CD14-positive monocyte (primary cell): ENCODE measurements at regions not wholly inside any gene's neighbourhood (a gene's known extent, or its start where the extent isn't known, plus 50 kb on each side); places are given as distances from the start of the nearest gene placed in this dataset.

Source experiments
- DNase-seq, 3 donors: peaks; one replicate each; pipeline ENCODE4 v3.0.0-alpha.2; 2011 to 2022
- H2AFZ ChIP-seq: 2 replicates; pipeline ENCODE4 v1.6.0; 2012; ENCODE audit warnings: mild to moderate bottlenecking, low read depth, low read length, inconsistent platforms; ENCODE audit not compliant: insufficient read depth, poor library complexity, severe bottlenecking
- H3K27ac ChIP-seq, 2 donors: 1 replicate in 1 of 2; 2 replicates in 1 of 2; pipeline ENCODE4 v1.5.1; 2012 to 2013; ENCODE audit warnings: low read length in 2 of 2, control low read depth in 1 of 2, inconsistent platforms in 1 of 2, low read depth in 1 of 2, mild to moderate bottlenecking in 1 of 2
- H3K27me3 ChIP-seq, 2 donors: one replicate each; pipeline versions ENCODE4 v1.6.0 to v1.6.1; 2011 to 2013; ENCODE audit warnings: low read length in 2 of 2; ENCODE audit not compliant: control insufficient read depth in 2 of 2, insufficient read depth in 2 of 2
- H3K36me3 ChIP-seq, 2 donors: replicated peaks in 1 of 2; 1 replicate in 1 of 2; 2 replicates in 1 of 2; pipeline versions ENCODE4 v1.5.1 to v1.6.1; 2012 to 2013; ENCODE audit warnings: low read length in 2 of 2, control low read depth in 1 of 2, inconsistent platforms in 1 of 2, mild to moderate bottlenecking in 1 of 2; ENCODE audit not compliant: insufficient read depth in 2 of 2, control insufficient read depth in 1 of 2
- H3K4me1 ChIP-seq, 2 donors: 1 replicate in 1 of 2; 2 replicates in 1 of 2; pipeline versions ENCODE4 v1.5.1 to v1.6.1; 2012 to 2013; ENCODE audit warnings: low read length in 2 of 2, control low read depth in 1 of 2, inconsistent platforms in 1 of 2, mild to moderate bottlenecking in 1 of 2, moderate library complexity in 1 of 2; ENCODE audit not compliant: insufficient read depth in 2 of 2, control insufficient read depth in 1 of 2
- H3K4me2 ChIP-seq: replicated peaks from 2 replicates; pipeline ENCODE3; 2012; ENCODE audit warnings: low read length, moderate library complexity, mild to moderate bottlenecking; ENCODE audit not compliant: poor library complexity, severe bottlenecking; ENCODE audit errors: extremely low read depth
- H3K4me3 ChIP-seq, 3 experiments: fragments of 200-600 bp in 1 of 3; sonication (generic) in 1 of 3; replicated peaks in 1 of 3; 1 replicate in 2 of 3; 2 replicates in 1 of 3; pipeline ENCODE4 v1.5.1; 2011 to 2013; ENCODE audit warnings: low read length in 3 of 3, mild to moderate bottlenecking in 3 of 3, control low read depth in 2 of 3, low read depth in 2 of 3, inconsistent platforms in 1 of 3, moderate library complexity in 1 of 3
- H3K79me2 ChIP-seq: 2 replicates; pipeline ENCODE4 v1.6.0; 2012; ENCODE audit warnings: mild to moderate bottlenecking, control low read depth, inconsistent platforms, low read length, moderate library complexity; ENCODE audit not compliant: insufficient read depth
- H3K9ac ChIP-seq: 2 replicates; pipeline ENCODE4 v1.6.0; 2017; ENCODE audit warnings: low read length, mild to moderate bottlenecking; ENCODE audit not compliant: insufficient read depth, poor library complexity, severe bottlenecking
- H3K9me3 ChIP-seq, 2 donors: replicated peaks in 1 of 2; 1 replicate in 1 of 2; 2 replicates in 1 of 2; pipeline versions ENCODE4 v1.5.1 to v1.6.1; 2012 to 2013; ENCODE audit warnings: low read length in 2 of 2, control low read depth in 1 of 2; ENCODE audit not compliant: control insufficient read depth in 1 of 2, insufficient read depth in 1 of 2
- H4K20me1 ChIP-seq: 2 replicates; pipeline ENCODE4 v1.6.0; 2012; ENCODE audit warnings: mild to moderate bottlenecking, low read length, control low read depth, moderate library complexity; ENCODE audit not compliant: insufficient read depth
- H3K27ac Mint-ChIP-seq, 7 donors: one replicate each; pipeline ENCODE4 v1.8.0; 2020; ENCODE audit warnings: mild to moderate bottlenecking in 7 of 7, mixed read lengths in 7 of 7, moderate library complexity in 6 of 7, inconsistent platforms in 2 of 7
- H3K27me3 Mint-ChIP-seq, 3 donors: one replicate each; pipeline ENCODE4 v1.8.0; 2021 to 2022; ENCODE audit warnings: low read depth in 3 of 3, mild to moderate bottlenecking in 3 of 3, mixed read lengths in 3 of 3, moderate library complexity in 3 of 3, inconsistent platforms in 1 of 3
- H3K36me3 Mint-ChIP-seq, 2 donors: one replicate each; pipeline ENCODE4 v1.8.0; 2020; ENCODE audit warnings: mixed read lengths in 2 of 2, inconsistent platforms in 1 of 2, mild to moderate bottlenecking in 1 of 2
- H3K4me1 Mint-ChIP-seq: one replicate; pipeline ENCODE4 v1.8.0; 2020; ENCODE audit warnings: mild to moderate bottlenecking, mixed read lengths
- H3K4me3 Mint-ChIP-seq, 2 donors: one replicate each; pipeline ENCODE4 v1.8.0; 2020; ENCODE audit warnings: mild to moderate bottlenecking in 2 of 2, mixed read lengths in 2 of 2, moderate library complexity in 1 of 2
- H3K9me3 Mint-ChIP-seq, 7 donors: one replicate each; pipeline ENCODE4 v1.8.0; 2020 to 2022; ENCODE audit warnings: mixed read lengths in 7 of 7, mild to moderate bottlenecking in 6 of 7, moderate library complexity in 6 of 7, inconsistent platforms in 2 of 7
- WGBS: methylation state at CpG from one replicate; pipeline ENCODE4 v1.1.5; 2013; ENCODE audit warnings: missing lambda C conversion rate; ENCODE audit not compliant: insufficient coverage; 5-methylcytosine and 5-hydroxymethylcytosine counted together
- intact Hi-C, 2 donors: fragments of 100-400 bp; cut with micrococcal nuclease; formaldehyde crosslinking; loops; one replicate each; pipeline versions ENCODE4 v1.15.0 to v1.15.1; 2023
- TF ChIP-seq, protein P1 (sequence below): fragments of 200-600 bp; IDR thresholded peaks from one replicate; pipeline ENCODE4 v1.8.0; 2022; ENCODE audit warnings: antibody characterized with exemption, mild to moderate bottlenecking

DNA sequence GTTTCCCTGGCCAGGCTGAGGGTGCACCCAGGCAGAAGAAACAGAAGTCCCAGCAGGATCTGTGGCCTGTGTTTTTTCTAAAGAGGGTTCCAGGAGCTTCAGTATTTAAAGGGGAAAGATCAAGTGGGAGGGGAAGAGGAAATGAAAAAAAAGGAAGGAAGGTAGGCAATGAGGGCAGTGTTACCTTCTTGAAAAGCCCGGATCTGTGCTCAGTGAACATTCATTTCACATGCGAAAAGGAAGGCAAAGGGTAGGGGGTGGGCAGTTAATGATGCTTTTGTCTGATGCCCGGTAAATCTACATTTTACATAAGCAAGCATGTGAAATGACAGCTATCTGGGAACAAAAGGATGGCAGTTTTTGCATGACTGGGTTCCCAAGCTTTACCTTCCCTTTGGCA lies 326.2 kb downstream of the UQCRFS1 start:
- H3K9ac ChIP-seq: no peak overlapping the region
- H3K4me1 ChIP-seq: no peaks in the 10 kb centered on the region
- intact Hi-C loops: no loop called here
- H3K27ac ChIP-seq: no peak overlapping the region
- H3K9me3 ChIP-seq: no peaks in the 10 kb centered on the region
- Mint-ChIP-seq H3K9me3 (no peaks in the 10 kb centered on the region), H3K27me3 (peaks cover 1 to 11% (median 4%) of the 10 kb centered on the region in 3 donors), H3K27ac (peak overlapping the region in 1 of 7 donors; percentile 7), H3K4me1 (peaks cover 1% of the 10 kb centered on the region), H3K36me3 (no peaks in the 10 kb centered on the region), H3K4me3 (no peak overlapping the region)
- no peaks in the 10 kb centered on the region for H4K20me1 ChIP-seq
- WGBS: no CpG with 5 or more reads among the region's 3 CpGs
- H3K4me2 ChIP-seq: no peak overlapping the region
- TF ChIP-seq, protein P1, sequence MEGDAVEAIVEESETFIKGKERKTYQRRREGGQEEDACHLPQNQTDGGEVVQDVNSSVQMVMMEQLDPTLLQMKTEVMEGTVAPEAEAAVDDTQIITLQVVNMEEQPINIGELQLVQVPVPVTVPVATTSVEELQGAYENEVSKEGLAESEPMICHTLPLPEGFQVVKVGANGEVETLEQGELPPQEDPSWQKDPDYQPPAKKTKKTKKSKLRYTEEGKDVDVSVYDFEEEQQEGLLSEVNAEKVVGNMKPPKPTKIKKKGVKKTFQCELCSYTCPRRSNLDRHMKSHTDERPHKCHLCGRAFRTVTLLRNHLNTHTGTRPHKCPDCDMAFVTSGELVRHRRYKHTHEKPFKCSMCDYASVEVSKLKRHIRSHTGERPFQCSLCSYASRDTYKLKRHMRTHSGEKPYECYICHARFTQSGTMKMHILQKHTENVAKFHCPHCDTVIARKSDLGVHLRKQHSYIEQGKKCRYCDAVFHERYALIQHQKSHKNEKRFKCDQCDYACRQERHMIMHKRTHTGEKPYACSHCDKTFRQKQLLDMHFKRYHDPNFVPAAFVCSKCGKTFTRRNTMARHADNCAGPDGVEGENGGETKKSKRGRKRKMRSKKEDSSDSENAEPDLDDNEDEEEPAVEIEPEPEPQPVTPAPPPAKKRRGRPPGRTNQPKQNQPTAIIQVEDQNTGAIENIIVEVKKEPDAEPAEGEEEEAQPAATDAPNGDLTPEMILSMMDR: no peak
- H3K27me3 ChIP-seq: no peaks in the 10 kb centered on the region
- no peak for DNase-seq
- H3K4me3 ChIP-seq: no peak overlapping the region
- H2AFZ ChIP-seq: no peak overlapping the region
- H3K79me2 ChIP-seq: no peaks in the 10 kb centered on the region
- H3K36me3 ChIP-seq: no peaks in the 10 kb centered on the region

DNA sequence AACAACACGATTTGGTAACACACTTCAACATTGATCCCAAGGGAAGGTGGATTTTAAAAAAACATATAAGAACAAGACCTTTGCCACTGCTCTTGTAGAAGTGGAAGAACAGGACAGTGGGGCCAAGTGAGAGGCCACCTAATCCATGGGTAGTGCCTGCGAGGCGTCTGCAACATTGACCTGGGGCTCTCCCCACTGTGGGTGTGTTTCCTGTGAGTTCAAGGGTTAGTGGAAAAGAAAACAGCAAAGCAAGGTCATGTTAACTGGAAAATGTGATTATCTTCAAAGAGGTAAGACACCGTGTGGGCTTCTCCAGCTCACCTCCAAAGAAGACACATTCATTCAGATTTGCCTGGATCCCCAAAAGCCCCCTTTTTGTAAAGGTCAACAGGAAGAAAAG lies 327.0 kb downstream of the UQCRFS1 start:
- no peak overlapping the region for H3K4me3 ChIP-seq
- no peak for DNase-seq
- H3K27ac ChIP-seq: no peak overlapping the region
- TF ChIP-seq, protein P1: no peak
- no peaks in the 10 kb centered on the region for H3K79me2 ChIP-seq
- Mint-ChIP-seq H3K9me3 (no peaks in the 10 kb centered on the region), H3K36me3 (no peaks in the 10 kb centered on the region), H3K27ac (peak overlapping the region in 1 of 7 donors; percentile 24), H3K4me1 (peaks cover 1% of the 10 kb centered on the region), H3K4me3 (no peak overlapping the region), H3K27me3 (peaks cover 1 to 13% (median 4%) of the 10 kb centered on the region in 3 donors)
- H3K4me2 ChIP-seq: no peak overlapping the region
- no peaks in the 10 kb centered on the region for H4K20me1 ChIP-seq
- H3K9ac ChIP-seq: no peak overlapping the region
- intact Hi-C loops: no loop called here
- H3K36me3 ChIP-seq: no peaks in the 10 kb centered on the region
- no peaks in the 10 kb centered on the region for H3K4me1 ChIP-seq
- H3K9me3 ChIP-seq: no peaks in the 10 kb centered on the region
- WGBS: 90% methylated on average over 2 of the region's 4 CpGs
- H2AFZ ChIP-seq: no peak overlapping the region
- no peaks in the 10 kb centered on the region for H3K27me3 ChIP-seq
